ENCODE measurements at regions not wholly inside any gene's neighbourhood (a gene's known extent, or its start where the extent isn't known, plus 50 kb on each side); places are given as distances from the start of the nearest gene placed in this dataset.

GRCh38 chr3:67897351-67898336 is 243.2 kb upstream of the SUCLG2 start:
- Histone ChIP-seq H3K4me3 (ENCODE audit: low read depth, low read length, poor library complexity, severe bottlenecking) (no peak overlapping the region), H3K36me3 (ENCODE audit: insufficient read depth, low read length, poor library complexity, severe bottlenecking) (no peaks in the 10 kb centered on the region), H3K4me1 (ENCODE audit: insufficient read depth, low read length, poor library complexity, severe bottlenecking) (no peaks in the 10 kb centered on the region), H3K9me3 (ENCODE audit: low read depth, low read length, poor library complexity, severe bottlenecking) (no peaks in the 10 kb centered on the region), H3K27ac (ENCODE audit: low read depth, low read length, poor library complexity, severe bottlenecking) (no peak overlapping the region), H3K27me3 (replicated peaks; ENCODE audit: insufficient read depth, low read depth, low read length, poor library complexity) (no peaks in the 10 kb centered on the region)
- TF ChIP-seq, protein P1, sequence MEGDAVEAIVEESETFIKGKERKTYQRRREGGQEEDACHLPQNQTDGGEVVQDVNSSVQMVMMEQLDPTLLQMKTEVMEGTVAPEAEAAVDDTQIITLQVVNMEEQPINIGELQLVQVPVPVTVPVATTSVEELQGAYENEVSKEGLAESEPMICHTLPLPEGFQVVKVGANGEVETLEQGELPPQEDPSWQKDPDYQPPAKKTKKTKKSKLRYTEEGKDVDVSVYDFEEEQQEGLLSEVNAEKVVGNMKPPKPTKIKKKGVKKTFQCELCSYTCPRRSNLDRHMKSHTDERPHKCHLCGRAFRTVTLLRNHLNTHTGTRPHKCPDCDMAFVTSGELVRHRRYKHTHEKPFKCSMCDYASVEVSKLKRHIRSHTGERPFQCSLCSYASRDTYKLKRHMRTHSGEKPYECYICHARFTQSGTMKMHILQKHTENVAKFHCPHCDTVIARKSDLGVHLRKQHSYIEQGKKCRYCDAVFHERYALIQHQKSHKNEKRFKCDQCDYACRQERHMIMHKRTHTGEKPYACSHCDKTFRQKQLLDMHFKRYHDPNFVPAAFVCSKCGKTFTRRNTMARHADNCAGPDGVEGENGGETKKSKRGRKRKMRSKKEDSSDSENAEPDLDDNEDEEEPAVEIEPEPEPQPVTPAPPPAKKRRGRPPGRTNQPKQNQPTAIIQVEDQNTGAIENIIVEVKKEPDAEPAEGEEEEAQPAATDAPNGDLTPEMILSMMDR (conservative IDR thresholded peaks at IDR 0.05; ENCODE audit: low read depth, low read length) = no peak
- TF ChIP-seq EZH2 (IDR thresholded peaks at IDR 0.05; ENCODE audit: borderline replicate concordance, low read depth, low read length, poor library complexity, severe bottlenecking) = no peak
- CTCF ChIA-PET = no interaction called here
- POLR2A ChIA-PET (ENCODE audit: low non-redundant PET) = no interaction called here
- BruUV-seq (replicated peaks) = no TSS peak
- intact Hi-C loops (cut with micrococcal nuclease; ENCODE audit: unreplicated experiment) = no loop called here
- DNase-seq (ENCODE audit: low spot score) = no peak

DNA sequence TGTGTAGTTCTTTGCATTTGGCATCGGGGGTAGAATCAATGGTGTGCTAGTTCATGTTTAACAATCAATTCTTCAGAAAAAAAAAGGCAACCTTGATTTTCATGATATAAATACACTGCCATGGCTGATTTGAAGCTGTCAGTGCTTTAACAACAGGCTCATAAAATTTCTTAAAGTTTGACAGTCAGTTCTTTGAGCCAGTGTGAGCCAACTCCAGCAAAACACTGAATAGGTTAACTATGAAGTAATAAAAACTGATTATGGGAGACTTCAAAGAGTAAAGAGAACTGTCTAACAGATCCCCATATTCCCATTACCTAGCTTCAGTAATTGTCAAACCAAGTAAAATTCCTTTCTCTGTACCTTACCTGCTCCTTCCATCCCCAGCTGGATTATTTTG is 241.7 kb upstream of the SUCLG2 start:
- H3K4me1 ChIP-seq (ENCODE audit: insufficient read depth, low read length, poor library complexity, severe bottlenecking) = no peaks in the 10 kb centered on the region
- no peaks in the 10 kb centered on the region for H3K9me3 ChIP-seq (ENCODE audit: low read depth, low read length, poor library complexity, severe bottlenecking)
- BruUV-seq (replicated peaks) = no TSS peak
- ChIA-PET CTCF (no interaction called here), POLR2A (ENCODE audit: low non-redundant PET) (no interaction called here)
- intact Hi-C loops (cut with micrococcal nuclease; ENCODE audit: unreplicated experiment) = no loop called here
- H3K27ac ChIP-seq (ENCODE audit: low read depth, low read length, poor library complexity, severe bottlenecking) = no peak overlapping the region
- H3K36me3 ChIP-seq (ENCODE audit: insufficient read depth, low read length, poor library complexity, severe bottlenecking) = no peaks in the 10 kb centered on the region
- TF ChIP-seq, protein P1 (conservative IDR thresholded peaks at IDR 0.05; ENCODE audit: low read depth, low read length) = no peak
- TF ChIP-seq EZH2 (IDR thresholded peaks at IDR 0.05; ENCODE audit: borderline replicate concordance, low read depth, low read length, poor library complexity, severe bottlenecking) = no peak
- DNase-seq (ENCODE audit: low spot score) = no peak
- H3K27me3 ChIP-seq (replicated peaks; ENCODE audit: insufficient read depth, low read depth, low read length, poor library complexity) = no peaks in the 10 kb centered on the region
- no peak overlapping the region for H3K4me3 ChIP-seq (ENCODE audit: low read depth, low read length, poor library complexity, severe bottlenecking)

DNA sequence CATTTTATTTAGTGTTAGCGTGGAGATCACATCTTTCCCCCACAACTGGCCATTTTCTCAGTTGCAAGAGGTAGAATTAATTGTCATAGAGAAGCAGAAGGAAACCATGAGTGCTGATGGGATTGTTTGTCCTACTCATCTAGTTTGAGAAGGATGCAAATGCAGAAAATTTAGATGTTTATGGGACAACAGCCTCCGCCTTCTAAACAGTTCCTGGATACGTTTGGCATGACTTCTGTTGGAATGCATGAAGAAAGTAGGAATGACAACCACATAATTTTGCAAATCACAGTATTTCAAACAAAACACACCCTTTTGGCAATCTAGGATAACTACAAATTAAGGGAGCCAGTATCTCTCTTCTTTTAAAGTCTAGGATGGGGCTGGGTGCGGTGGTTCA is 240.1 kb upstream of the SUCLG2 start:
- BruUV-seq (replicated peaks) = no TSS peak

More for the DNA sequence above, 240.1 kb upstream of the SUCLG2 start:
- Histone ChIP-seq H3K36me3 (ENCODE audit: insufficient read depth, low read length, poor library complexity, severe bottlenecking) (no peaks in the 10 kb centered on the region), H3K4me3 (ENCODE audit: low read depth, low read length, poor library complexity, severe bottlenecking) (no peak overlapping the region), H3K4me1 (ENCODE audit: insufficient read depth, low read length, poor library complexity, severe bottlenecking) (no peaks in the 10 kb centered on the region), H3K27me3 (replicated peaks; ENCODE audit: insufficient read depth, low read depth, low read length, poor library complexity) (no peaks in the 10 kb centered on the region), H3K9me3 (ENCODE audit: low read depth, low read length, poor library complexity, severe bottlenecking) (no peaks in the 10 kb centered on the region), H3K27ac (ENCODE audit: low read depth, low read length, poor library complexity, severe bottlenecking) (no peak overlapping the region)
- no peak for DNase-seq (ENCODE audit: low spot score)
- ChIA-PET CTCF (no interaction called here), POLR2A (ENCODE audit: low non-redundant PET) (no interaction called here)
- TF ChIP-seq, protein P1 (conservative IDR thresholded peaks at IDR 0.05; ENCODE audit: low read depth, low read length) = no peak
- TF ChIP-seq EZH2 (IDR thresholded peaks at IDR 0.05; ENCODE audit: borderline replicate concordance, low read depth, low read length, poor library complexity, severe bottlenecking) = no peak
- intact Hi-C loops (cut with micrococcal nuclease; ENCODE audit: unreplicated experiment) = no loop called here
